ENCODE measurements at regions not wholly inside any gene's neighbourhood (a gene's known extent, or its start where the extent isn't known, plus 50 kb on each side); places are given as distances from the start of the nearest gene placed in this dataset.

- TF ChIP-seq POLR2A (IDR thresholded peaks at IDR 0.05; ENCODE audit: extremely low read depth, insufficient read length) (no peak), CTCF (IDR thresholded peaks at IDR 0.05; ENCODE audit: low read depth, low read length) (no peak), MYC (IDR thresholded peaks at IDR 0.05; ENCODE audit: low read depth, low read length) (no peak)
- TF ChIP-seq, protein P1, sequence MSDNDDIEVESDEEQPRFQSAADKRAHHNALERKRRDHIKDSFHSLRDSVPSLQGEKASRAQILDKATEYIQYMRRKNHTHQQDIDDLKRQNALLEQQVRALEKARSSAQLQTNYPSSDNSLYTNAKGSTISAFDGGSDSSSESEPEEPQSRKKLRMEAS (IDR thresholded peaks at IDR 0.05; ENCODE audit: low read depth, low read length), result no peak
Observed at GRCh38 chr18:61086657-61087056, 246.6 kb upstream of the CDH20 start.

Measured in NB4 (cell line).